ENCODE measurements at regions not wholly inside any gene's neighbourhood (a gene's known extent, or its start where the extent isn't known, plus 50 kb on each side); places are given as distances from the start of the nearest gene placed in this dataset.
"Not testable (repeated sequence)": the region's sequence is repeated elsewhere in the genome, so short reads cannot be mapped to it uniquely, and the experiment has no call there.

- DNase-seq (ENCODE audit: low spot score) = no peak
- TF ChIP-seq CTCF (IDR thresholded peaks at IDR 0.05; ENCODE audit: extremely low read depth, missing control alignments) = no peak
These were observed 74.6 kb downstream of the UTRN start for GRCh38 chr6:144359783-144360182.

- DNase-seq (ENCODE audit: low spot score) = no peak
- TF ChIP-seq CTCF (IDR thresholded peaks at IDR 0.05; ENCODE audit: extremely low read depth, missing control alignments) = no peak
These were observed 75.3 kb downstream of the UTRN start for GRCh38 chr6:144360401-144360800.

GRCh38 chr6:144361016-144361415 is 75.9 kb downstream of the UTRN start:
- no peak for TF ChIP-seq CTCF (IDR thresholded peaks at IDR 0.05; ENCODE audit: extremely low read depth, missing control alignments)
- no peak for DNase-seq (ENCODE audit: low spot score)

- TF ChIP-seq CTCF (IDR thresholded peaks at IDR 0.05; ENCODE audit: extremely low read depth, missing control alignments) = no peak
- no peak for DNase-seq (ENCODE audit: low spot score)
These were observed 77.2 kb downstream of the UTRN start for GRCh38 chr6:144362042-144363018.

- TF ChIP-seq CTCF (IDR thresholded peaks at IDR 0.05; ENCODE audit: extremely low read depth, missing control alignments) = no peak
These were observed 79.1 kb downstream of the UTRN start for GRCh38 chr6:144364208-144364720.

GRCh38 chr6:144364782-144365181 is 79.6 kb downstream of the UTRN start:
- DNase-seq (ENCODE audit: low spot score) = no peak
- no peak for TF ChIP-seq CTCF (IDR thresholded peaks at IDR 0.05; ENCODE audit: extremely low read depth, missing control alignments)

More at GRCh38 chr6:144364208-144364720, 79.1 kb downstream of the UTRN start:
- DNase-seq (ENCODE audit: low spot score) = no peak

GRCh38 chr6:144365271-144365670 is 80.1 kb downstream of the UTRN start:
- DNase-seq (ENCODE audit: low spot score) = no peak
- TF ChIP-seq CTCF (IDR thresholded peaks at IDR 0.05; ENCODE audit: extremely low read depth, missing control alignments) = no peak

GRCh38 chr6:144369696-144370095 is 84.6 kb downstream of the UTRN start:
- not testable (repeated sequence) for DNase-seq (ENCODE audit: low spot score)

Measured in GM20000 (cell line).